Progenitor cell of endocrine pancreas (in vitro differentiated cells): ENCODE measurements at regions not wholly inside any gene's neighbourhood (a gene's known extent, or its start where the extent isn't known, plus 50 kb on each side); places are given as distances from the start of the nearest gene placed in this dataset.
"Not testable (repeated sequence)": the region's sequence is repeated elsewhere in the genome, so short reads cannot be mapped to it uniquely, and the experiment has no call there.

Experiments
- DNase-seq: peaks from one replicate; pipeline ENCODE4 v3.0.0; 2021; ENCODE audit warnings: low spot score; ENCODE audit not compliant: unreplicated experiment
- H3K27ac Mint-ChIP-seq: 2 replicates; pipeline ENCODE4 v1.8.0; 2021; ENCODE audit warnings: mild to moderate bottlenecking, moderate library complexity, mixed read lengths
- H3K27me3 Mint-ChIP-seq: 2 replicates; pipeline ENCODE4 v1.8.0; 2021; ENCODE audit warnings: mixed read lengths
- H3K36me3 Mint-ChIP-seq: 2 replicates; pipeline ENCODE4 v1.8.0; 2022; ENCODE audit warnings: mixed read lengths; ENCODE audit not compliant: insufficient read depth
- H3K4me1 Mint-ChIP-seq: 2 replicates; pipeline ENCODE4 v1.8.0; 2021; ENCODE audit warnings: low read depth, mixed read lengths
- H3K4me3 Mint-ChIP-seq: 2 replicates; pipeline ENCODE4 v1.8.0; 2021; ENCODE audit warnings: low read depth, mild to moderate bottlenecking, moderate library complexity, mixed read lengths
- H3K9me3 Mint-ChIP-seq: 2 replicates; pipeline ENCODE4 v1.8.0; 2021; ENCODE audit warnings: low read depth, mixed read lengths
- CTCF ChIP-seq: fragments of 200-600 bp; sonication (generic); IDR thresholded peaks from one replicate; pipeline ENCODE4 v1.5.0; 2021; ENCODE audit warnings: antibody characterized with exemption, mild to moderate bottlenecking; ENCODE audit not compliant: unreplicated experiment

GRCh38 chr2:363824-364470 lies 76.1 kb upstream of the ALKAL2 start:
- H3K27me3 Mint-ChIP-seq: peaks cover 5% of the 10 kb centered on the region
- peaks cover 17% of the 10 kb centered on the region for H3K4me1 Mint-ChIP-seq
- DNase-seq: no peak
- TF ChIP-seq CTCF: no peak
- H3K36me3 Mint-ChIP-seq: peaks cover 10% of the 10 kb centered on the region
- H3K27ac Mint-ChIP-seq: no peak overlapping the region
- H3K9me3 Mint-ChIP-seq: peaks cover 15% of the 10 kb centered on the region
- no peak overlapping the region for H3K4me3 Mint-ChIP-seq

GRCh38 chr2:362924-363323 lies 75.0 kb upstream of the ALKAL2 start:
- no peak overlapping the region for H3K4me3 Mint-ChIP-seq

GRCh38 chr2:360124-360523 lies 72.2 kb upstream of the ALKAL2 start:
- no peak for DNase-seq
- H3K27me3 Mint-ChIP-seq: peaks cover 4% of the 10 kb centered on the region
- H3K4me1 Mint-ChIP-seq: peaks cover 16% of the 10 kb centered on the region
- no peak overlapping the region for H3K4me3 Mint-ChIP-seq
- peaks cover 10% of the 10 kb centered on the region for H3K36me3 Mint-ChIP-seq
- H3K9me3 Mint-ChIP-seq: peaks cover 15% of the 10 kb centered on the region
- no peak for TF ChIP-seq CTCF
- no peak overlapping the region for H3K27ac Mint-ChIP-seq

More at GRCh38 chr2:362924-363323, 75.0 kb upstream of the ALKAL2 start:
- peaks cover 5% of the 10 kb centered on the region for H3K27me3 Mint-ChIP-seq
- peaks cover 15% of the 10 kb centered on the region for H3K9me3 Mint-ChIP-seq
- no peak for DNase-seq
- peaks cover 23% of the 10 kb centered on the region for H3K4me1 Mint-ChIP-seq
- no peak for TF ChIP-seq CTCF
- peaks cover 10% of the 10 kb centered on the region for H3K36me3 Mint-ChIP-seq
- no peak overlapping the region for H3K27ac Mint-ChIP-seq

GRCh38 chr2:359047-359446 lies 71.2 kb upstream of the ALKAL2 start:
- peaks cover 10% of the 10 kb centered on the region for H3K27me3 Mint-ChIP-seq
- DNase-seq: no peak
- H3K4me3 Mint-ChIP-seq: no peak overlapping the region
- TF ChIP-seq CTCF: no peak
- peaks cover 9% of the 10 kb centered on the region for H3K4me1 Mint-ChIP-seq
- no peak overlapping the region for H3K27ac Mint-ChIP-seq
- peaks cover 16% of the 10 kb centered on the region for H3K9me3 Mint-ChIP-seq
- peaks cover 7% of the 10 kb centered on the region for H3K36me3 Mint-ChIP-seq

- Mint-ChIP-seq H3K4me1 (peaks cover 9% of the 10 kb centered on the region), H3K27me3 (peaks cover 10% of the 10 kb centered on the region), H3K9me3 (peaks cover 8% of the 10 kb centered on the region), H3K27ac (no peak overlapping the region), H3K4me3 (no peak overlapping the region), H3K36me3 (no peaks in the 10 kb centered on the region)
- no peak for TF ChIP-seq CTCF
- no peak for DNase-seq
These were observed 69.9 kb upstream of the ALKAL2 start for GRCh38 chr2:357811-358210.

- not testable (repeated sequence) for H3K27me3 Mint-ChIP-seq, H3K4me3 Mint-ChIP-seq, H3K36me3 Mint-ChIP-seq, H3K27ac Mint-ChIP-seq, H3K4me1 Mint-ChIP-seq, DNase-seq, H3K9me3 Mint-ChIP-seq
These were observed 68.4 kb upstream of the ALKAL2 start for GRCh38 chr2:356304-356703.
